HL-60/S4 (cell line): ENCODE measurements at regions not wholly inside any gene's neighbourhood (a gene's known extent, or its start where the extent isn't known, plus 50 kb on each side); places are given as distances from the start of the nearest gene placed in this dataset.

Source experiments
- in situ Hi-C: fragments of 300-500 bp; cut with MboI; formaldehyde crosslinking; loops from 2 replicates; pipeline ENCODE4 v1.14.3; 2022; ENCODE audit warnings: low sequenced_read_pairs

DNA sequence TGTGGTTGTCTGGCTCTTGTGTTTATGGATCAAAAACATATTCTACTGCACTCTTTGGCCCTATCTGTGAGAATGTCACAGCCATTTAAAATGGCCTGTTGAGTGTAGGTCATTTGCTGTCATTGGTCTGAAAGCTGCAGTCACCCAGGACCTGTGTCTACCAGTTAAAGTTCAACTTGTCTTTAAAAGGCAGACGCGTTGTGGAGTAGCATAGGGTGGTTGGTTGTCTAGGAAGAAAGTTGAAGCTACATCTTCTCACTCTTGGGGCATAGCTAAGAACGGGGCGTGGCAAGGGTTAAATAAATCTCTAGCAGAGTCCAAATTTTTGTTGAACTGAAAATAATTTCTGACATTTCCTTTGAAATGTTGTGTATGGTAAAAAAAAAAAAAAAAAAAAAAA, 110.7 kb upstream of the E2F8 start:
- in situ Hi-C loops, result no loop called here

DNA sequence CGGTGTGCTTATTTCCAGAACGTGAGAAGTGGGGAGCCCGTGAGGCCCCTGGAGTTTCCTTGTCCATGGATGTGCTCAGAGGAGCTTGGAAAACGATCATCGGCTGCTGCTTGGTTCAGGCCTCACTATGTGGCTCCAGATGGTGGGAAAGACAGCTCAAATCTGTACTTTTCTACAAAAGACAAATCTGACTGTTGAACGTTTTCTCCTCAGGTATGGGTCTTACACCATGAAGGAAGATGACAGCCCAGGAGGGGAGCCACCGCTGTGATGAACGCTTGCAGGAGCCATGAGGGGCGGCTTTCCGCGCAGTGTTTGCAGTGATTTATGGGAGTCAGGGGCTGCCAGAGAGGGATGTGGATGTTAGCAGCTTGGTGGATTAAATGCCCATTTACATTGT, 109.4 kb upstream of the E2F8 start:
- in situ Hi-C loops, result no loop called here

DNA sequence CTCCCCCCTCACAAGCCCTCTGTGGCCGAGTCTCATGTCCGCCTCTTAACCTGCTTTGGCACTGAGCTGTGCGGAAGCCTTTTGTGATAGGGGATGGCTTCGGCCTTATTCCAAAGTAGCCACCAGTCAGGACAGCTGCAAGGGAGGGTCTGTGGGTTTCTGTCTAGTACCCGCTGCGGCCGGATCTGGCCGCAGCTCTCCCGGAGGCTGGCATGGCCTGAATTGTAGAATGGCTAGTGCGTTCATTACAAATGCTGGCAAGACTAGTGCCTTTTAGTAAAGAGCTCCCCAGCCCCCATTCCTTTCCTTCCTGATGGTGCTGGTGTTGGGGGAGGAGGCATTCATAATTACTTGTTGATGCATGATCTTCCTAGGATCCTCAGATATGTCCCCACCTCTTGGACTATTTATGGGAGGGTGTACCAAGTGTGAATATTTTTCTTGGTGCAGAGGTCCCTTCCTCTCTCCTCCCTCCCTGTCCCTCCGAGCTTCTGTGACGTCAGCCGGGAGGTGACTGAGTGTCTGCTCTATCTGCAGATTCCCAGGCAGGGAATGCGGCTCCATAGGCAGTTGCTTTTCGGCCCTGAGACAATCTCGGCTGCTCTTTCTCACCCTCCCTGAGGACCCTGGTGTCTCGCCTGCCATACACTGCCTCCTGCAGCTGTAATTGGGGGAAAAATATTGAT, 108.7 kb upstream of the E2F8 start:
- in situ Hi-C loops, result no loop called here

DNA sequence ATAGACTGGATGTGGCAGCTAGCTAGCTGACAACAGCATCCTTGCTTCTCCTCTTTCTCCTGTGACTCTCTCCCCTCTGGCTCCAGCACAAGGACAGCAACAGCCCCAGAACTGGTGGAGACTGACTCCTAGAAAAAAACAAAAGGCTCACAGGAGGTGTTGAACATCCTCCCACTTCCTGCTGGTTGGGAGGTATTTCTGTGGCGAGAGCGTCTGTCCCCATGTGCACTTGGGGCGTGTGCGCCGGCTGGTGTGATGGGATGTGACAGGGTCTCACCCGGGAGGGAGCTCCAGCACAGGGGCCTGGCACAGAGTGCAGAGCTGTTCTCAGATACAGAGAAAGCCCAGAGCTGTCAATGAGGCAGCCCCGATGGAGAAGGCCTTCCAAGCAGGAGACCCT, 107.2 kb upstream of the E2F8 start:
- in situ Hi-C loops, result no loop called here

DNA sequence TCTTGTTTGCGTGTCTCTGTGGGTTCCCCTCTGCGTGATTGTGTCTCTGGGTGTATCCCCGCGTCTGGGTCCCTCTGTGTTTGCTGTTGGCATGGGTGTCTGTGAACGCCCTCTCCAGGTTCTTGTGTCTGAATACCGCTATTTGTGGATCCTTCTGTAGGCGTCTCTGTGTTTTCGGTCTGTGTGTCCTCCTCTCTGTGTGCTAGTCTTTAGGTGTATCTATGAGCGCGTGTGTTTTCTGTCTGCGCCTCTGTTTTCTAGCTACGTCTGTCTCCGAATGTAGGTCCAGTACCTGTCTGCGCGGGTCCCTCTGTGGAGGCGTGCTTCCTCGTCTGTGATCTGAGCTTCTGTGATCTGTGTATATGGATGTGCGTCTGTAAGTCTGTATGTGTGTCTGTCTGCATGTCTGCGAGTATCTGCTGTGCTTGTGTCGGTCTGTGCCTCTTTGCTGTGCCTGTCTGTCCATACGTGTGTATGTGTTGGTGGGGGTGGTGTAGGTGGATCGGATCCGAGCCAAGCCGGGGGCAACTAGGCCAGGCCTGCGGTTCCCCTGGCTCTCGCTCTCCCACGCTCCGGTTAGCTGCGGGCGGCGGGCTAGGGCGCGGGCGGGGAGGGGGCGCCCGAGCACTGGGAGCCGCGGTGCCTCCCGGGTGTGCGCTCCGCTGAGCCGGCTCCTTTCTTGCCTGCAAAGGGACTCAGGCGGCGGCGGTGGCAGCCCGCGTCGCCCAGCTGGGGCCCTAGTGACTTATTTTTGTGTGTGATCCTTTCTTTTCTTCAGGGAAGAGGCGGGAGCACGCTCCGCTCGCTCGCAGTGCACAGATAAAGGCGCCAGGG, 105.3 kb upstream of the E2F8 start:
- in situ Hi-C loops, result no loop called here

DNA sequence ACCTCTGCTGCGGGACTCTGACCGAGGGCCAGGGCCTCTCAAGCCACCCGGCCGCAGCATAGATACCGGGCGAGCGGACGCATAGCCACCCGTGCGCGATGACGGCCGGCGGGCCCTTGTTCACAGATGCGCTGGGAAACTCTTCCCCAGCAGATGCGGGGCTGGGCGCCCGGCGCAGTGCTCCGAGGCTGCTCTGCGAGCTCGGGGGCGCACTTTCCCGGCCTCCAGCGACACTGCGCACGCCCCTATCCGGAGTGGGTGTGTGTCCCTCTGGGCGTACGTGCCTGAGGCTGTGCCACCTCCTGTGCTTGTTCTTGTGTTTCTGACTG, 104.7 kb upstream of the E2F8 start:
- in situ Hi-C loops, result no loop called here

DNA sequence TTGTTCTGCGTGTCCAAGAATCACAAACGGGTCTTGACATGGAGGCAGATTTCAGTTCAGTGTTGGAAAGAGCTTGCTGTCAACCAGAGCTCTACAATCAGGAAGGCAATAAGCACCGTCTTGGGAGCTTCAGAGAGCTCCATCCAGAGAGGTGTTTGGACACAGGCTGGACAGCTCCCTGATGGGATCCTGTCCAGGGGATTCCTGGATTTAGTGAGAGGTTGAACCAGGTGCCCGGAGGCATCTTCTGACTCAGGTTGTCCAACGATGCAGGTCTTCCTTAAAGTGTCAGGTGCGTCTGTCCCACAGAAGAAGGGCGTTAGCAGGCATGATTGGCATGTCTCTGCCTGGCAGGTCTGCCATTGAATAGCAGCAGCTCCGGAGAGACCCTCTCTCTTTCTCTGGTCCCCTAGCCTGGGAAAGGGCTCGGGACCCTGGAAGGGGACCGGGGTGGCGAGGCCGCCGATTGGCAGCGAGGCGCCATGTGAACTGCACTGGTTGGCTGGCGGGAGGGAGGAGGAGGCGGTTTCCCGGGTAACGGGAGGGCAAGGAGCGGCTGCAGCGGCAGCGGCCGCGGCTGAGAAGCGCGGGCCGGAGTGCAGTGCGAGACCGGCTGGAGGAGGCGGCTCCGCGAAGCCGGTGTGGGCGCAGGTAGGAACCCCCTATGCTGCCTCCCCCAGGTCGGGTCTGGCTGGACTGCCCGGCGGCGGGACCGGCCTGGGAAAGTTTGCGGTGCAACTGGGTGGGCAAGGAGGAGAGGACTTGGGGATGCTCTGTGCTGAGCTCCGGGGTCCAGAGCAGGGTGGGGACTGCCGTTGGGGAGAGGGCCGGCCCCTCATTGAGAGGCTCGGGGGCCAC, 104.1 kb upstream of the E2F8 start:
- in situ Hi-C loops, result no loop called here

DNA sequence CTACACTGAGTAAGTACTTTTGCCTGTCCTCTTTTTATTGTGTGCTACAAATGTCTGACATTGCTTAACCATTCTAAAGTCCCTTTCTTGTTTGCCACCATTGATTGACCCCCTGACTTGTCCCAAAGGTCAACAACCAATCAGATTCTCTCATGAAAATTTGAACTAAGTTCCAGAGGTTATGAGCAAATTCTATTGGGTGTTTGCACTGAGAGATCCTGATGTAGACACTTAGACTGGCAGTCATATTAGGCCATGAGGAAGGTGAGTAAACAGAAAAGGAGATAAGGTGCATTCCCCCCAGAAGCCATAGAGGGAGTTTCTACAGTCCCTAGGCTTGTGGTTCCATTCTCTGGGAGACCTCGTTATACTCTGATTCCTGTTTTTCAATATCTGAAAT, 101.3 kb upstream of the E2F8 start:
- in situ Hi-C loops, result no loop called here

DNA sequence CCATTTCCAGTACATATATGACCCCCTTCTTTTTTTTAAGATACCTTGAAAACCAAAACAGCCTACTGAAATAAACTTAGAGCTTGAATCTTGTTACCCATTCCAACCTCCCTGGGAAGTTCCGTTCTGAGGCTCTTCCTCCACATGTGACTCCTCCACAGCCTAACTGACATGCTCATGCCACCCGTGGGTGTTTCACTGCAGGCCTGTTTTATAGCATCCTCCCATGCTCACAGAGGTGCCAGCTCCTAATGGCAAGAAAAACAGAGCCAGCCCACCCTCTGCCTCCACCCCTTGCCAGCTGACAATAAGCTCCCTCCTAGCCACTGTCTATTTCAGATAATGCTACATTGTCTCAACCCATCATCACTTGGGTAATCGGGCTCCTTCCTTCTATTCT, 97.6 kb upstream of the E2F8 start:
- in situ Hi-C loops, result no loop called here

DNA sequence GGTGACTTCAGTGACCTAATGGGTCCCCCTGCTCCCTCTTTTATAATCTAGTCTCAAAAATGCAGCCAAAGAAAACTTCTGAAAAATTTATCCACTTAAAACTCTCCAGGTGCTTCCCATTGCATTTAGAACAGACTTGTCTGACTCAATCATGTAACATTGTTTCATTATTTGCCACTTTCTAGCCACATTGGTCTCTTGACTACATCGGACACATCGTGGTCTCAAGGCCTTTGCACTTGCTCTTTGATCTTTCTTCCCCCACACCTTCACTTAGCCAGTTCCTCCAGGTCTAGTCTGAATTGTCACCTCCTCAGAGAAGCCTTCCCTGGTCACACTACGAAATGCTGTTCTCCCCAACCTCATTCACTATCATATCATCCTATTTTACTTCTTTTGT, 97.0 kb upstream of the E2F8 start:
- in situ Hi-C loops, result no loop called here

DNA sequence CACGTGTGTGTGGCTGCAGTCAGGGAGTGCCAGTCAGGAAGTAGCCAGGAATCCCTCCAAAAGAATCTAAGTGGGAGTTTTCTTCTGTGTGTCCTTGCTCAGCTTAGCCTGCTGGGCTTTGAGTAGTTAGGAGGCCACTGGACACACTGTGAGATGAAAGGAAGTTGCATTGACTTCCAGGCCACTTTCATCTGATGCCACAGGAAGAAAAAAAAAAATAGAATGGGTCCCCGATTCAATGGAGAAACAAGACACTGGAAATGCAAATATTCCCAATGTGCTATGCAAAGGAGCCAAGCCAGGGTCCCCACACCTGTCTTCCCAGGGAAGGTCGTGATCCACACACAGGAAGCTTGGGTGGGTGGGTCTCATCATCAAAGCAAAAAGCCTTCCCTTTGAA, 95.6 kb upstream of the E2F8 start:
- in situ Hi-C loops, result no loop called here

DNA sequence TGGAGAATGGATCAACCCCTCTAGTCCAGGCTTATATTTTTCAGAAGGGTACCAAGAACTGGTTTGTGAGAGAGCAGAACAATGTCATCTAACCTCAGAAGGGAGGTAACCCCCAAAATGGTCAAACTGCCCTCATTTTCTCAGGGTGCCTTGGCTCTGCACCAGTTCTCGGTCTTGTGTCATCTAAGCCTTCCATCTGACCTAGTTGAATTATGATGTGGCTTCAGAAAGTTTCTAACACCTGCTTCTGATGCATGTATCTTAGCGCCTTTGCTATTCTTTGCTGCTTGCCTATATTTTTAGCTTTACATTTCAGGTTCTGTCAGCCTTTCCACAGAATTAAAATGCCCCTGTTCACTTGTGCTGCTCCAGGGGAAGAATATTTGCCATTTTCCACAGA, 91.7 kb upstream of the E2F8 start:
- in situ Hi-C loops, result no loop called here

DNA sequence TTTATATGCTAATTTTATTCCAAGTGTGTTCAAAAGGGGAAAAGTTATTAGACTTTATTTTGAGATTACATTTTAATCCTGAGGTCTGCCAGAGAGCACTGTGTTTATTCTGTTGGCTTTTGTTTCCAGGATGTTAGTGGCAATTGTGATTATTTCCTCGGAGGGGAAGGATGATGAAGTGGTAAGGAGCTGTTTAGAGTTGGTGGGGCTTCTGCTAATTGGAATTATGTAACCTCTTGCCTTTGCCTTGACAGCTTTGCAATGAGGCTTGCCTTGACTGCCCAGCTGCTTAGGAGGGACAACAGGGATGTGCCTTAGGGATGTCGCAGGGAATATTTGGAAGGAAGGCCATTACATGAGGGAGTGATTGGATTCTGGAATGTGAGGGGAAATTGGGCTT, 89.7 kb upstream of the E2F8 start:
- in situ Hi-C loops, result no loop called here

DNA sequence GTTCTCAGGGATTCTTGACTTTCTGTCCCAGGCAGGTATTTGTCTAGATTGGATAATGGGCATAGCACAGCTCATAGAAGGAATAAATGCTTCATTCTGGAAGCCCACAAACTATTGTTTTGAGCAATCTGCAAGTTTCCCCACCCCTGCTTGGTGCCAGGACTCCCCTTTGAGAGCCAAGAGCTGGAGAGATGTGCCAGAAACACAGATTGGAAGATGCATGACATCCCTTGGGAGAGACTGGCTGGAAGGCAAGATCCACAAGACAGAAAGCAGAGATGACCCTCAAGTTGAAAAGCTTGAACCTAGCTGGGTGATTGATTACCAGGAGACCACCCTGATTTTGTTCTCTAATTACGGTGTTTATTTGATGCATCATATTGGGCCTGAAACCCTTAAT, 89.2 kb upstream of the E2F8 start:
- in situ Hi-C loops, result no loop called here

DNA sequence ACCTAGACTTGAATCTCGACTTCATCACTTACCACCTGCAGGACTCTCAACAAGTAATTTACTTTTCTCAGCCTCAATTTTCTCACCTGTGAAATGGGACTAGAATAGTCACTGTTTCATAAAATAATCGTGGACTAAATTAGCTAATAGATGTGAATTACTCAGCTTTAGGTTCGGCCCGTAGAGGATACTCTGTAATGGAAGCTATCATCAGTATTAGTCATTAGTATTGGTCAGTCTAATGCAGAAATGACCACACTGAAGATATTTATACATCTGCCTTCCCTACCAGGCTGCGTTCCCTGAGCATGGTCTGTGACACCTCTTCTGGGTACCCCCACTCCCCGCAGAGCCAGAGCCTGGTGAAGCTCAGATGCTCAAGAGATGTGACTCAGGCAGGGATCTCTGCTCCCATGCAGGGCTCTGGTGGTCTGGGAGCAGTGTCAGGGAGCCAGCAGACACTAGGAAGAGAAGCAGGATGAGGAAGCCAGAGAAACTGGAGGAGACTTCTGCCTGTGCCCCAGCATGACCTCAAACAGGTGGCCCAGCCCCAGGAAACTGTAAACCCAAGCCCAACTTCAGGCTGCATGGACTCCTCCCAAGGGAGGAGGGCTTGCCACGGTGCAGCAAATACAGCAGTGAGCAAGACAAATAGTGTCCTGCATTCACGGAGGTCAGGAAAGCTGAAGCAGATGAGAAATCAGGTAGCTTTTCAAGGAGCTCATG, 88.0 kb upstream of the E2F8 start:
- in situ Hi-C loops, result no loop called here

DNA sequence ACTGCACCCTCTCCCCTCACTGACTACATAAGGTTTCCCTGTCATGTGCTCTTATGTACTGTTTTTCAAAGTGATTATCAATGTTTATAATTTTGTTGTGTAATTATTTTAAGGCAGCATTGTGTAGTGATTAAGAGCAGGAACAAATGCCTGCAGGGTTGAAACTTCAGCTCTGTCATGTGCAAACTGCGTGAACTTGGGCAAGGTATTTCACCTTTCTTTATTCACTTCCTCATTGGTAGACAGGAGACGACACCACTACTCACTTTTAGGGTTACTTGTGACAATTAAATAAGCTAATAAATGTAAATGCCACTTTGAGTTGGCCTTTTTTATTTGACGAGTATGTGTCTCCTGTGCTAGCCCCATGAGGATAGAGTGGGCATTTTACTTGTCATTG, 86.5 kb upstream of the E2F8 start:
- in situ Hi-C loops, result no loop called here

DNA sequence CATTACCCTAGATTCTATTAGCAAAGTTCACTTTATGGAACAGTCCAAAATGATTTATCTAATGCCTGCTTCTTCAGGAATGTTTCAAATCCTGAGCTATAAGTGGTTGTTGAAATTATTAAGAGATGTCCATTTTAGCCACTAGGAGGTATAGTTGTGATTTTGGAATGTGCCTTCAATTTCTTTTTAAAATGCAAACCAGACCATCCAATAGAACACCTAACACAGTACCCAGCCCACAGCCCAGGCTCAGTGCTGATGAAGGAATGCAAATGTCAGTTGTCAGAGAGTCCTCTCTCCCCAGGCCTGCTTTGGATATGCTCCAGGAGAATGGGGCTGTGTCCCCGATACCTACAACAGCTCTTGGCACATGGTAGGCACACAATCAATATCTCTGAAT, 85.8 kb upstream of the E2F8 start:
- in situ Hi-C loops, result no loop called here

DNA sequence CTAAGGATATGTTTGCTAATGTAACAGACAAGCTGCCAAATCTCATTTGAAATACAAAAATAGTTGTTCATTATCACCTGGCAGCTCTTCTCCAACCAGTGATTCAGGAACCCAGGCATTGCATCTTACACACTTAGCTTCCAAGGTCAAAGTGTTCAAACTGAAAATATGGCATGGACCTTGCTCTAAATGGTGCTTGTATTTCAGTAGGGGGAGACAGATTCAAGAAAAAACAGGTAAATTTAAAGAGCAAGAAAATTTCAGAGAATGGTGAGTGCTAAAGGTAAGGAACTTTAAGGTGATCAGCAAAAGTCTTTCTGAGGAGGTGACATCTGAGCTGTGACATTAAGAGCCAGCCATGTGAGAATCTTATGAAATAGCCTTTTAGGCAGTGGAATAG, 82.8 kb upstream of the E2F8 start:
- in situ Hi-C loops, result no loop called here

DNA sequence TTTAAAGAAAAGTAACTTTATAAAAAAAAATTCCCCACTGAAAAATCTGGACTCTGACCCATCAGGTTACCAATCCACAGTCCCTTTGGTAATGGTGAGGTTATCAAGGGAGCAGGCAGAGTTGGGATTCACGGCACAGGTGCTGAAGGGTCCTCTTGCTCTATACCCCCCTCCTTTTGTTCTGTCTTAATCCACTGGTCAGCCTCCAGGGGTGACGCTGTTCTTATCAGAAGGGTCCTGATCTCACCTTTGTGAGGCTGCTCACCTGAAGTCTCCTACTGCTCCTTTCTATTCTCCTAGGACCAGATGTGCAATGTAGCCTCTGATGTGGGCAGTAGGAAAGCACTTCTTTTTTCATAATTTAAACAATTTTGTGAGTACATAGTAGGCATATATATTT, 80.6 kb upstream of the E2F8 start:
- in situ Hi-C loops, result no loop called here

DNA sequence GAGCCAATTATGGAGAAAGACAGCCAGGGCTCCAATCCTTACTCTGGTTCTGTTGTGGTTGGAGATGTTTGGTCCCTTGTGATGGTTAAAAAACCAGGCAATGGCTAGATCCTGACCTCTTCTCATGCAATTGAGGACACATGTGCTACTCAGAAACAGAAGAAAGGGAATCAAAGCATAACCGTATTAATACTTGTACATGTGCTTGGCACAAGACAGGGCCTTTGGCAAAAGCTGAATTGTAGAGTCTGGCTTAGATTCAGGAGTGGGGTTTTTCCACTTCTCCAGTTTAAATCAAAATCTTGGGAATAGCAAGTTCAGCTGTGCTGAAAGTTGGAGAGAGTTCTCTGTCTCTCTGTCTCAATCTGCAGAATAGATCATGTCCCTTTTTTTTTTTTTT, 80.1 kb upstream of the E2F8 start:
- in situ Hi-C loops, result no loop called here

DNA sequence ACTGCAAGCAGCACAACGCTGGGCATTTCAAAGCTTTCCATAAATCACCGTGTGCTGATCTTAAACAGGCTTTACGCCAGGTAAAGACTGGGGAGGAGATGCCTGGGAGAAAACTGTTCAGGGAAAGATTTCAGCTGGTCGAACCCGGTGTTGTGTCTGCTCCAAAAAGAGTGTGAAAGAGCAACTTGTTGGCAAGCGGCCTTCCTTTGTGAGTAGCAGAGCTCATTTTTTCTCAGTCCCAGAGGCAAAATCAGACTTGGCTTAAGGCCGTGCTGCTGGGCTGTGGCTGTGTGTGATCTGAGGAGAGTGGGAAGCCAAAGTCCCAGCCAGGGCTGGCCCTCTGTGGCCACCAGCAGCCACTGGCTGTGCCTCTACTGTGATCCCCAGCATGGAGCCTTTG, 75.7 kb upstream of the E2F8 start:
- in situ Hi-C loops, result no loop called here
